ENCODE measurements at regions not wholly inside any gene's neighbourhood (a gene's known extent, or its start where the extent isn't known, plus 50 kb on each side); places are given as distances from the start of the nearest gene placed in this dataset.

DNA sequence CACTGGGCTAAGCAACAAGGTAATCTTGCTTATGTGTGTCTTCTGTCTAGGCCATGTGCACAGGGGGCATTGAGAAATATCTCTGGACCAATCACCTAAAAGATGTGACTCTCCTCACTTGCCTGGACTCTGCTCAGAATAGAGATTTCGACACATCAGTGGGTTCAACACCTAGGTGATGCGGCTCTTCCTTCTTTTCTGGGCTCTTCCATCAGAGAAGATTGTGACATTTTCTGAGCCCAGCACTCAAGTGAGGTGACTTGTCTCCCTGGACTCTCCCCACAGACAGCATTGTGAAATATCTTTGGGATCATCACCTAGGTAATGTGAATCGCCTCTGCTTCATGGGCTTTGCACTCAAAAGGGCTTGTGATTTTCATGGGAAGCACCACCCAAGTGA lies 1904.1 kb downstream of the TP53TG3F start:
- TF ChIP-seq CTCF (IDR thresholded peaks at IDR 0.05) (no peak), ZFX (IDR thresholded peaks at IDR 0.05; ENCODE audit: borderline replicate concordance) (no peak)
- no peak overlapping the region for H3K27ac ChIP-seq

DNA sequence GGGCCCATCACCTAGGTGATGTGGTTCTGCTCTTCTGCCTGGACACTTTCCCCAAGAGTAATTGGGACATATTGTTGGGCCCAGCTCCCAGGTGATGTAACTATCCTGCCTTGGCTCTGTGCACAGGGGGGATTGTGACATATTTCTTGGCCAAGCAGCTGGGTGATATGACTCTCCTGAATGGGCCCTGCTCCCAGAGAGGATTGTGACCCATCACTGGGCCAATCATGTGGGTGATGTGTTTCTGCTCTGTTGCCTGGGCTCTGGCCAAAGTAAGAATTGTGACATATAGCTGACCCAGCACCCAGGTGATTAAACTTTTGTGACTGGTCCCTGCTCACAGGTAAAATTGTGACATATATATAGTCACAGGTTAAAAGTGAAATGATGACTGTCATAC lies 1904.9 kb downstream of the TP53TG3F start:
- TF ChIP-seq ZFX (IDR thresholded peaks at IDR 0.05; ENCODE audit: borderline replicate concordance) (no peak), CTCF (IDR thresholded peaks at IDR 0.05) (no peak)

DNA sequence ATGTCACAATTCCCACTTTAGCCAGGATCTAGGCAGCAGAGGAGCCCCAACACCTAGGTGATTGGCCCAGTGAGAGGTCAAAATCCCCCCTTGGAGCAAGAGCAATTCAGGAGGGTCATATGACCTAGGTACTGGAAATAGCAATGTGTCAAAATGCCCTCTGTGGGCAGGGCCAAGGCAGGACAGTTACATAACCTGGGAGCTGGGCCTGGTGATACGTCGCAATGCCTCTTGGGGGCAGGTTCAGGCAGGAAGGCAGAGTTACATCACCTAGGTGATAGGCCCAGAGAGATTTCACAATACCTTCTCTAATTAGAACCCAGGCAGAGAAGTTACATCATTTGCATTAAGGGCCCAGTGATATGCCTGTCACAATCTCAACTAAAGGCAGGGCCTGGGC lies 1906.3 kb downstream of the TP53TG3F start:
- H3K27ac ChIP-seq: no peak overlapping the region
- TF ChIP-seq CTCF (IDR thresholded peaks at IDR 0.05) (no peak), ZFX (IDR thresholded peaks at IDR 0.05; ENCODE audit: borderline replicate concordance) (no peak)

More for the DNA sequence above, 1904.9 kb downstream of the TP53TG3F start:
- H3K27ac ChIP-seq: no peak overlapping the region

DNA sequence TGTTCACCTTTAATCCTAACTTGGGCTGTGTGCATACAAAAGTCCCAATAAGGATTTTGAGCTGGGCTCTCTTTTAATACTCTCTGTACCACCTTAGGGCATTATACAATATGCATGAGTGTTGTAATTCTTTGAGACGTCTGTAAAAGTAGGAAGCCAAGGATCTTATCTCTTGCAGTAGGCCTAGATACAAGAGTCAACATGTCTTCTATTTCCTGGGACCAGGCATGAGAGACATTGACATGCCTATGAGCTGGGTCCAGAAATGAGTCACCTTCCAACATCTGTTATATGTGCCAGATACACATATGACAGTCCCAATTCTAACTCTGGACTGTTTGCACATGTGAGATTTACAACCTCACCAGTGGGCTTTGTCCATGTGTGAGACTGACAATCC lies 1911.2 kb downstream of the TP53TG3F start:
- no peak overlapping the region for H3K27ac ChIP-seq
- TF ChIP-seq ZFX (IDR thresholded peaks at IDR 0.05; ENCODE audit: borderline replicate concordance) (no peak), CTCF (IDR thresholded peaks at IDR 0.05) (no peak)

DNA sequence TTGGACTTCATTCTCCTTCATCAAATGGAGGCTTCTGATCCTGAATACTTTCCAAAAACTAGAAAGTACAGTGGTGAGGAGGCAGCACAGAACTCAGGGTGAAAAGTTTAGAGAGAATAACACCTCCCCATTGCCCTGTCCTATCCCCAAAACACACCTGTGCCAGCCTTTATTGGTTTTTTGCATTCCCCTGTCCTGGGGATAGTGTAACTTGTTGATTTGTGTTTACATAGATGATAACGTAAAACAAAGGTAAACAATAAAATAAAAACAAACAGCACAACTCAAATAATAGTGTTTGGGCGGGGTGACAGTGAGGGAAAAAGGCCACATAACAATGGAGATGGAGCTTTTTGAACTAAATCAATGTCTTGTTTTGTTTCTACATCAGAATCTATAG lies 1917.7 kb downstream of the TP53TG3F start:
- TF ChIP-seq CTCF (IDR thresholded peaks at IDR 0.05): no peak
- no peak for TF ChIP-seq ZFX (IDR thresholded peaks at IDR 0.05; ENCODE audit: borderline replicate concordance)
- peak overlapping the region; percentile 60 for H3K27ac ChIP-seq

- TF ChIP-seq ZFX (IDR thresholded peaks at IDR 0.05; ENCODE audit: borderline replicate concordance) (no peak), CTCF (IDR thresholded peaks at IDR 0.05) (no peak)
- no peak overlapping the region for H3K27ac ChIP-seq
Observed at GRCh38 chr16:35386619-35387018, 1927.2 kb downstream of the TP53TG3F start.

DNA sequence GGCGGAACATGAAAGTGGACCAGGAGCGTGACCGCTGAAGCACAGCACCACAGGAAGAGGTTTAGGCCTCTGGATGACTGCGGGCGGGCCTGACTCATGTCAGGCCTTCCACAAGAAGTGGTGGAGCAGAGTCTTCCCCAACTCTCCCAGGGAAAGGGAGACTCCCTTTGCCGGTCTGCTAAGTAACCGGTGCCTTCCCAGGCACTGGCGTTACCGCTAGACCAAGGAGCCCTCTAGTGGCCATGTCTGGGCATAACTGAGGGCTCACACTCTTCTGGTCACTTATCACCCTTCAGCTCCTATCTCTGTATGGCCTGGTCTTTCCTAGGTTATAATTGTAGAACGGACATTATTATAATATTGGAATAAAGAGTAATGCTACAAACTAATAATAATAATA lies 1931.9 kb downstream of the TP53TG3F start:
- TF ChIP-seq CTCF (IDR thresholded peaks at IDR 0.05): peak; percentile 85
- no peak for TF ChIP-seq ZFX (IDR thresholded peaks at IDR 0.05; ENCODE audit: borderline replicate concordance)

More for the DNA sequence above, 1931.9 kb downstream of the TP53TG3F start:
- no peak overlapping the region for H3K27ac ChIP-seq
